ENCODE measurements at regions not wholly inside any gene's neighbourhood (a gene's known extent, or its start where the extent isn't known, plus 50 kb on each side); places are given as distances from the start of the nearest gene placed in this dataset.
A peak's percentile ranks its signal among the peaks of the same experiment; 100 is the strongest.

DNA sequence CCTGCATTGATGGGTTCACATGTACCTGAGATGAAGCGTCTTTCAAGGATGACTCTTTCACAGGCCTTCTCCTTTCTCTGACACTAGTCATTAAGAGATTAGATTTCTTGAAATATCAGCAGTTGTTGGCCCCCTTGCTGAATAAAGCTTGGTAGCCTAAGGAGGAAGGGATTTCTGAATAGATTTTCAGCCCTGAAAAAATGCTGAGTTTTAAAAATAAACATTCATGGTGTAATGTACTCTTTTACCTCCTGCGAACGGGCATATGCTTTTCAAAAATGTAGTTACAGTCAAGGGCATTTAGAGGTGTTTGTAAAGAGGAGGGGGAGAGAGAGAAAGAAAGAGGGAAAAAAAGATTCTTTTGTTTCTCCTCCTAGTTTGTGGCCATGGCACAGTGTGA, 222.7 kb downstream of the SOX4 start:
- DNase-seq (ENCODE audit: low spot score), result no peak

DNA sequence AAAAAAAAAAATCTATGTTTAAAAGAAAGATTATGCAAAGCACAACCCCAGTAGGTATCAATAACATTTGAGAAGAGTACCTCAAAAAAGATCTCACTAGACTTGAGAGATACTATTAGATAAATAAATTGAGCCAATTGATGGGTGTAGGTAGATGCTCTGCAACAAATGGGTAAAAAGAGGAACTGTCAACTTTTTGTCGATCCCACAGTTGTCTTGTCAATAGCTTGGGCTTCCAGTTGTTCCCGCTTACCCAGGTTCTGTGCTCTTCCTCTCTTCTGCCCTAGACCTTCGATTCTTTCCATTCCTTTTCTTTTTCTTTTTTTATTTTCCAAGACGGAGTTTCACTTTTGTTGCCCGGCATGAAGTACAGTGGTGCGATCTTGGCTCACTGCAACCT, 226.9 kb downstream of the SOX4 start:
- DNase-seq (ENCODE audit: low spot score), result no peak

DNA sequence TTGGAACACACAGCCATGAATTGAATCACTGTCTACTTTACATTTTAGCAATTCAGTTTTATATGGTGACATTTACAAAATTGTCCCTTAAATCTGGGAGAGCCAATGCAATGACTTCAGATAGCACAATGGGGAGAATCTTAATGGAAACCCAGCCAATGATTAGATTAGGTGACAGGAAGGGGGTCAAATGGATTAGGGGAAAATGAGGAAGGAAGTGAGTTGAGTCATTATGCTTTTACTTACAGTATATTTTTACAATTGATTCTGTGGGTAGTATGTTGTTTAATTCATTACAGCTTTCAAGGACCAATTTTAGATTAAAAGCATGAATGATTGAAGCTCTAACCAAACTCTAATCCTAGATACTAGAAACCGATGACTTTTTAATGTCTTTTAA, 229.8 kb downstream of the SOX4 start:
- DNase-seq (ENCODE audit: low spot score), result no peak

DNA sequence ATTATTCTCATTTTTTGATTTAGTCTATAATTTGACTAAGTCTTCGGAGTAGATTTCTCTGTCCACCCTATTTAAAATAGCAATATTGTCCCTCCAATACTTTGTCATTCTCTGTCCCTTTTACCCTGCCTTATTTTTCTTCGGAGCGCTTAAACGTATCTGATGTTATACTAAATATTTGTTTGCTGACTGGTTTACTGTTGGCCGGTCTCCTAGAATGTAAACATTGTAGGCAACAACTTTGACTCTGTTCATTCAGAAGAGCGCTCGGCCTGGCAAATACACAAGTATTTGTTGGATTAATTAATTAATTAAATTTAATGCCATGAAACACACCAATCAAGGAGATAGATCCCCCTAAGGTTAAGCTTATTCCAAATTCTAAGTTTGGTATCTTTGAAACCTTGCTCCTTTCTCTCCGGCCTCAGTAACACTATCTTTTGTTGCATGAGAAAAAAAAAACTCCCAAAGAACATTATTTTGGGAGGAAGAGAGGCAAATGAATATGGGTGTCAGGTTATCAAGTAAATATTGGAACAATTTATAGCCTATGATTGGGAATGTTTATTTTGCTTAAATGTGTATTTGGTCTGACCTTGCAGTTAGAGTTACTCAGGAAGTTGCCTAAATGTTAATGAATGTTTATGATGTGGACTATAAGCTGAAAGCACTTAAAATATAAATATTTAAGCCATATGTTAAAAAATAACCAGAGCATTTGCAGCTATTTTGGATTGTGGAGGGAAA, 231.1 kb downstream of the SOX4 start:
- DNase-seq (ENCODE audit: low spot score), result no peak

DNA sequence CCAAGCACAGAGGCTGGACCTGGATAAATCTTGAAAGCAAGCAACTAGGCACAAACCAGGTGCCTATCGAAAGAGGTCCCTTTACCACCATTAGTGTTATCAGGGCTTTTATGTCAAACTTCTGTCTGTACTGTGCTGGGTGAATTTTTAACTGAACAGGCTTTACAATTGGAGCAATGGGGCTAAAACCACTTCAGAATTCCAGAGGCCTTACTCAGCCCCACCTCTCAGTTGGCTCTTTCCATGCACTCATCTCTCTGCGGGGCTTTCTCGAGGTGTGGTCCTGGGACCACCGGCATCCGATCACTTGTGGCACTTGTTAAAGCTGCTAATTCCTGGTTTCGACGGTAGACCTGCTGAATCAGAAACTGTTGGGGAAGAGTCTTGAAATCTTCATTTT, 232.5 kb downstream of the SOX4 start:
- no peak for DNase-seq (ENCODE audit: low spot score)

DNA sequence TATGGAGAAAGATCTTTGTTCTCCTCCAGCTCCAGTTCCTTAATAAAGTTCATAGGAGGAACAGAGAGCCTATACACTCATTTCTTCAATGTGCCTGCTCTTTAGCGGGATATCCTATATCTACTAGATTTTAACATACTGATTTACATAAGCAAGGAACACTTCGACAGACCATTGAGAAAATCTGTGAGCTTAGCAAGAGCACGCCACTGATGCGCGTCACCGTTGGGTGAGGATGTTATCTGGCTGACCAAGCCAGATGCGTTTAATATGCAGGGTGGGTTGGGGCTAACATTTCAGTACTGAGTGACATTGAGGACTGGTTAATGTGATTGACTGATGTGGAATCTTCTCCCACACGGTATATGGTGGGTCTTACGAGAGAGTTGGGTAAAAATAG, 233.4 kb downstream of the SOX4 start:
- DNase-seq (ENCODE audit: low spot score), result no peak

DNA sequence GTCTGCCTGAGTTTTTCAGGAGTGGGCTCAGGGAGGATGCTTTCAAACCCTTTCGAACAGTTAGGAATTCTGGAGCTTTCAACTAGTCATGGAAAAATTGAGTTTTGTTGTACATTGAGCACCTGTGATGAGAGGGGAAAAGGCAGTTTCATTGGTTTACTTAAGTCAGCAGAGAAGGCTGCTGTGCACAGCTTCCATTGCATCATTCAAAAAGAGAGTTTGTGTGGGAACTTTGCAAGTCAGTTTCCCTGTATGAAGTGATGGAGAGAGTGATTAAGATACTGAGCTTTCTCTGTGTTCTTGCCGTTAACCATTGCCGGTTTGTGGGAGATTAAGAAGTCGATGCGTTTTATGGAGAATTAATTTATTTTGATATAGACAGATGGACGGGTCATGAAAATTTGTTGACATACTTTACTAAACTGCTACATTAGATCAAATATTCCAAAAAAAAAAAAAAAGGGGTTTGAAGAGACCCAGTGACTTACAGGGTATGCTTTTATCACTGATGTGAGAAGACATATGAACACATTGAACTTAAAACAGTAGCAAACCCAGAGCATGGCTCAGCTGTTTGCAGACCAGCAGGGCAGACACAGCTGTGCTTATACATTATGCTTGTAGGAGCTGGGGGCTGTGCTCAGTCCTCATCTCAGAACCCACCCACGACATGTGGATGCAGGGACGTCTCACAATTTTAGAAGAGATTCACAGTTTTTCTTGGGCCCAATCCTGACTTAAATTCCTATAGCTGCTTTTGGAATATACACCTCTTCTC, 234.1 kb downstream of the SOX4 start:
- no peak for DNase-seq (ENCODE audit: low spot score)

DNA sequence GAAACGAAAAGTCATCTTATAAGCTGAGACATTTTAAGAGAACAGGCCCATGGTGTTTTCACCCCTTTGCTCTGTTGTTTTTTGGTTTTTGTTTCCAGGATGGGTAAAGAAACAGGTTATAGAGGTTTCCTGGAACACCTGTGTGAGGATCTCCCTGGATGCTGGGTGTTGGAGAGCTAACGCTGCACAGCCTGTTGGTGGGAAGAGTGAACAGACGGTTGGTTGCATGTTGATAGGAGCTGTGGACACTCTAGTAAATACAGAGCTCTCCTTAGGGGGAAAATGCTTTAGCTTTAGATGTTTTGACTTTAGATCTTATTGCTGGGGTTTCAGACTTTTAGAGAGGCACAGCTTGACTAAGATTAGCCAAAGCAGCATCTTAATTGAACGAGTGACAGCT, 235.2 kb downstream of the SOX4 start:
- DNase-seq (ENCODE audit: low spot score), result no peak

DNA sequence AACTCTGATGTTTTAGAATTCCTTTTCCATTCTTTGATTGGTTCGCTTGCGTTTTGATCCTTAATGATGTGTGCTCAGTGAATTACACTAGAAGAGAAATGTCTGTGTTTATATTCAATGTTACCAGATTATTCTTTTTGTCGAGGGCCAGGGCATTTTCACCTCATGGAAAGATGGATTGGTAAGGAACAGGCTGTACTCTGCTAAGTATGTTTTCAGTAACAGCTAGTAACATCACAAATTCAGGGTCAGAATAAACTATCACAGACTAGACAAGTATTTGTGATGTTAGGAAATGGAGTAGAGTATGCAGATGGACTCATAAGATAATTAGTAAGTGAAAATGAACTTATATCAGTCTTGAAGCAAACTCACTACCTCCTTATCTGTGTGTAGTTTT, 235.6 kb downstream of the SOX4 start:
- no peak for DNase-seq (ENCODE audit: low spot score)

DNA sequence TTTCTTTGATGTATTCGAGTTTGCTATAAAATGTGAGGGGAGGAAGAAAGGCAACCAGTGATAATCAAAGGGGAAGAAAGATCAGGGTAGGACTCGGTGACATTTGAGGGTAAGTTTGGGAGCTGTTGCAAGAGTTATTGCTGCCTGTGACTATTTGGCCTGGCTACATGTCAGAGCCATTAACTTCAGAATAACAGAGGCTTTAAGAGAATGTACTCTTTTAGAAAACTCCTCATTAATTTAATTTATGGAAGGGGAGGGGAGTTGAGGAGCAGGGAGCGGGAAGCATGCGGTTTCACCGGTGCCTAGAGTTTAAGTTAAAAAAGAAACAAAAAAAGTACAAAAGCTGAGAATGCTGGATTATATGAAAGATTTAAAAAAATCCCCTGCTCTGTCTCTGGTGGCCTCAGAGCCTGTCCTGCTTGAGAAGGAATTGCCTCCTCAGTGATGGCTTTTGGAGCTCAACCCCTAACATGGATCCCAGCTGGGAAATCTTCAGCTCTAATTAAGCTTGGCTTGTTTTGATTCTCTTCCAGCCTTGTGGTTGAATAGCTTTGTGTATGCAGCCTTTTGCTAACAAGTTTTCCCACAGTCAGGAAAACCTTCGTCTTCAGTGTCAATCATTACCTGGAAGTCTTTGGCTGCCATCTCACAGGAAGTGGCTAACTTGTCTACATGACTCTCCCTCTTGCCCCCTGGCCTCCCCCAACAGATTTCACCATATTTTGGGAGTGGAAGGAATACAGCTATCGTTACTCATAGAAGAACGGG, 238.2 kb downstream of the SOX4 start:
- no peak for DNase-seq (ENCODE audit: low spot score)

DNA sequence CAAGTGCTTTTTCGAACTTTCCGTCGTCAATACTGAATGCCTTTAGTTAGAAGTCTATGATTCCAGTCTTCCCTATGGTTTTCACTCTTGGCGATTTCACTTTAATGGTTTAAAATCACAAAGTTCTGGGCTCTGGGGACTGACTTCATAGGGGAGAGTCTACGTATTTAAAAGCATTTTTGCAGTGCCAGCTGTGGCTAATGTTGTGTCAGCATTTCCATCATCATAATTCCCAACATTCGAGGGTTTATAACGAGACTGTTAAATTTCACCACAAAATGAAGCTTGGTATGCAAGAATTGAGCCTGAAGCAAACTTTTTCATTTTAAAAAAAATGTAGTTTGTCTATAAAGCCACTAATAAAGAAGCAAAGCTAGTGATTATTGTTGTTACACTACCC, 242.7 kb downstream of the SOX4 start:
- no peak for DNase-seq (ENCODE audit: low spot score)

DNA sequence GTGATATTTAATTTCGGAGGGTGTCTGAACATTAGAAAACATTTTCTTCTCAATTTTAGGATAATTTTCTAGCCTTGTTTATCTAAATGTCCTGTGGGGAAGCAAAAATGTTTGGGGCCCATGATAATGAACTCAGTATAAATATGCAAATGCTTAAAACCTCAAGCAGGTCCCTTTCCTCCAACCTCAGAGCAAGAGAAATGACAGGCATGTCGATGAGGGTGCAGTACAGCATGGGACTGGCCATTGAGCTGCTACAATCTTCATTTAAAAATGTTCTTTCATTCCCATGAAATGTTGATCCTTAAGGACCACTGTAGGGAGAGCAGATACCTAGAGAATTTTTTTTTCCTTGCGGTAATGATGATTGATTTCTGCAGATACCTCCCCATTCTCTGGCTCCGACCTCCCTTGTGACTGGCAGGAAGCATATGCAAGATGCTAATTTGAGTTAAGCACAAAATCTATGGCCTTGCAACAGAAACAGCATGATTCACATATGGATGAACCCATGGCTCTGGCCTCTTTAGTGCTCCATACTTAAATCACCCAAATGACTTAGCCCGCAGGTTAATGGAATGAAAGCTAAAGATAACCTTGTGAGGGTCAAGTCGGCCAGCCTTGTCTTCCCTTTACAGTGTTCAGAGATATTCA, 243.3 kb downstream of the SOX4 start:
- DNase-seq (ENCODE audit: low spot score), result no peak

DNA sequence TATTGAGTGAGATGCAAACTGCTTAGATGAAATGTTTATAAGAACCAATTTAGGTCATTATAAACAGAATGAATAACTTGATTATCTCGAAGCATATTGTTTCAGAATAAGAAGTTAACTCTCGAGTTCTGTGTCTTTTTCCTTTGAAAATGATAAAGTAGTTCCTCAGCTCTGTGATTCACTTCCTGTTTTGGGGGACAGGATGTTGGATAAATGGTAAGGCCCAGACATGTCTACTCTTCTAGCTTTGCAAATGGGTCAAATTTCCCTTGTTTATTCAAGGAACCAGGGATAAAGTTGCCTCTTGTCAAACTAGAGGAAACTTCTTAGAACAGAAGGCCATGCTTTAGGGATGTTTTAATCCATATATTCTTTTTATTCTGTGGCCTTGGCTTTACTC, 246.9 kb downstream of the SOX4 start:
- no peak for DNase-seq (ENCODE audit: low spot score)

DNA sequence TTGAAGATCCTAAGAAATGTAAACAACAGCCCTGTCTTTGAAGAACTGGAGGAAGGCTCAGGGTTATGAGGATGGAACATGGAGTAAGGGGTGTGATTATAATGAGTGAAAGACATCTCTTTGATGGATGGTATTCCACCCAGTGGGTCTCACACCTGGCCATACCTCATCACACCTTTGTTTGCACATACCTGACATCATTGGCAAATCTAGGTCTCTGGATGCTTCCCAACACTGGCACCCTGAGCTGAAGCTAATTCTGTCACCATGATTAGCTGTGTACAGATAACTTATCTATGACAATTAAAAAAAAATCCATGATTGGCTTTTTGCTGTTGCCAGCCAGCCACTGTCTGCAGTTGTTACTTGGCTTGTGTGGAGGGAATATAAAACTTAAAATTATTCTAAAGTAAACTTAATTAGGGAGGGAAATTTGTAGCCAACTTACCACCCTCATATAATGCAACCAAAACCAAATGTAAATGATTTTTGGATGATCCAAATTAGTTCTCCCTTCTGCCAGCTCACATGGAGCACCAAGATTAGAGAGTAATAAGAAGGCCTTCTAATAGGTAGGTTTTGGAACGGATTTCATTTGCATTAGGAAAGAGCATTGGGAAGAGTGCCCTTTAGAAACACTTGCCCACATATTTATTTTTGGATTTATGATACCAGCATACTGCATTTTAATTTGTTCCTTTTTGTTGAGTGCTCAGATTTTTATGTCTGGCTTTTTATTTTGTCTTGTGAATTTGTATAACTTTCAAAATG, 249.5 kb downstream of the SOX4 start:
- no peak for DNase-seq (ENCODE audit: low spot score)

DNA sequence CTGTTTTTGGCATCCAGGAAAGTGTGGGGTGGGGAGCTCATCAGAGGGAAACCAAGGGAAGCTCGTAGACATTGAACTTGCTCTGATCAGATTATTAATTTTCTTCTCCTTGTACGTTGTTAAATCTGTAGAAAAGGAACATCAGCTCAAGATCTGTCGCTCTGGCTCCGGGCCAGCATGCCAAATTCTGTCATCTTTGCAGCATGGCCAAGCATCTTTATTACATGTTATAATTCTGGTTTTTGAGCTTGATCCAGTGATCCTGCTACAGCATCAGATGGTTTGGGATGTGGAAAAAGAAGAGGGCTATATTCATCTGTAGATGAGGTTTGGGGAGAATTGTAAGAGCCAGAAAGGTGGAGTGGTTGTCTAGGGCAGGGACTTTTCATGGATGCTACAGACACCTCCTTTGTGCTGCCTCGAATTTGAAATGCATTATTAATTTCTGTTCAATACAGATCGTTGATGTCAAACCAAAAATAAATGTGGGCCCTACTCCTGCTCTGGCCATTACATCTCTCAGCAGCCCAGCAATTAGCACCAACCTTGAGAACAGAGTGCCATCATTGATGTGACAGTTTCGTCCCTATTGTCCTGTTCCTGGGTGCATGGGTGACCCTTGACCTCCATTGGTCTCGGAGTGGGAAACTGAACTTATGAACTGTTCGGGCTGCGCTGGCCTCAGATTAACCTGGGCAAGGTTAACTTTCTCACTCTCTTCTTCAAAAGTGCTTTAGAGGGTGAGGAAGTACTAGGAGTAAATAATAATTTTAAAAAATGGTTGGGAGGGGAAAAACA, 250.8 kb downstream of the SOX4 start:
- DNase-seq (ENCODE audit: low spot score), result no peak

DNA sequence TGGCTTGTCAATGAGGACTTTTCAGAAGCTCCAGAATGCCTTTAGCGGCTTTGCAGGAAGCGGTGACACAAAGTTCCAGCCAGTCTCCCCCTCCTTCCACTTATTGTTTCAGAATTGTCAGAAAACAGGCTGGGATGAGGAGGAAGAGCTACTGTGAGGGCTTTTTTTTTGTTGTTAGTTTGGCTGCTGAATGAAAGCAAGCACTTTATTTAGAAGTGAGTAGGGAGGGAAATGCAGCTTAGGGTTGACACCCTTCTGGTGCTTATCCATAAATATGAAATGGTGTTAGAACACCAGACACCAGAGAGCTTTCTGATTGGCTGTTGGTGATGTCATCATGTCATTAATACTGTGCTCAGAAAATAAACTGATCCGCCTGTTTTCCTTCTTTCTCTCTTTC, 251.5 kb downstream of the SOX4 start:
- DNase-seq (ENCODE audit: low spot score), result peak; percentile 65

DNA sequence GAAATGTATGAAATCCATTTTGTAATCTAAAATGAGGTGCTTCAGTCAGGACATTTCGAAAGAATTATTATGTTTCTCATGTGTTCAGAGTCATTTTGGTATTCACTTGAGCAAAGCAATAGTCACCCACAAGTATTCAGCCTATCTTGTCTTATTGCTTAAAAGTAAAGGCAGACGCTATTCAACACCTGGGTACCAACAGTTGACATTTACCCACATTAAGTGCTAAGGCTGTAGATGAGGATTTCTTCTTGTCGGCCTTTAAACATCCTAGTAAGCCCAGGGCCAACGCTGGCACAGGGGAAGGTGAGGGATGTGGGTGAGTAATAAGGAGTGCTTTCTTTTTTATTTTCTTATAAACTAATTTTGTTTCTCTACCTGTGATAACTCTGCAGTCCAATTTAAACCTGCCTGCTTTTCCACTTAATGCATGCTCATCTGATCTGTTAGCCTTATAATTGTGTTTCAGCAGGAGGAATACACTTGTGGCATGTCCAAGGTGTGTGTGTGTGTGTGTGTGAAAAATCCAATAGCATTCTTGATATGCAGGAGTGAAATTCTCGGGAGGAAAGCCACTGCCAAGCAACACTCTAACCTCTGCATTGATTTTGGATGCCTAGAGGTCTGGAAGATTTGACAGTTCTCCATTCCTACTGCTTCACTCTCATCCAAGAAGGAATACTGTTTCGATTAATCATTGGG, 252.0 kb downstream of the SOX4 start:
- no peak for DNase-seq (ENCODE audit: low spot score)

DNA sequence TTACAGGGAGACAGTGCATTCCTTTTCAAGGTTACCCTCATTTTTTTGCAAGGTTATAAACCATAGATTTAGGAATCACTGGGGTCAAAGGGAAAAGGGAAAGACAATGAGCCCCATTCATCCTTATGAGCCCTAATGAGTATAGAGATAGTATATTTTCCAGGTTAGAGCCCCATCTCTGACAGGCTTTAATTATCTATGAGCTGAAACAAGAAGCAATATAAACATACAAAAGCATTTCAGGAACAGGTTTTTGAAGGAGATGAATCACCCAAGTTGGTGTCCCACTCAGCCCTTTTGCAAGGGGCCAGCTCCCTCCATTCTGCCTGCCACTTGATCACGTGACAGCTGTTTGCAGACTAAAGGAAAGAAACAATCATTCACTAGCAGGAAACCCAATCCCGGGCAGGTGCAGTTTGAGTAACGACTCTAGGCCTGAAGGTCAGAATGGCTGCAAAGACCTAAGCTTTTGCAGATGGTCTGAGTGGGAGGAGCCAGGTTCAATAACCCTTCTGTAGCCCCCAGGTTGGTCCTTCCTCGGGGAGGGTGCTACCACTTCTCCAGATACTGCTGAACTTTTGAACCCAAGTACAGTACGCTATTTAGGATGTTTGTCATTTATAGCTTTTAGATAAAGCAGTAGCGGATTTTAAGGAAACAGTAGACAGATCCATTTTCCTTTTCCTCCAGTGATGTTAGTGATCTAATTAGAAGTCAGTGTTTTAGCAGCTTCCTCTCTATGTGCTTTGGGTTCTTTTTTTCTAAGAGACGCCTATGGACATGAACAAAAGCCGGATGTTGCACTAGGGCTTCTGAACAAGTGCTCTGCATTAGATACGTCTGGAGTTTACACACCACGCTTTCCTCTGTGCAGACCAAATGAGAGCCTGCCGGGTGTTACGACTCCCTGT, 253.2 kb downstream of the SOX4 start:
- DNase-seq (ENCODE audit: low spot score), result no peak

Data from Ammon's horn (tissue), 1 donor.